GM12891 (cell line): ENCODE measurements at regions not wholly inside any gene's neighbourhood (a gene's known extent, or its start where the extent isn't known, plus 50 kb on each side); places are given as distances from the start of the nearest gene placed in this dataset.

Experiments used
- POLR2AphosphoS5 ChIP-seq: IDR thresholded peaks from 2 replicates; pipeline ENCODE4 v1.6.1; 2011; ENCODE audit warnings: low read depth, low read length, control low read depth
- POU2F2 ChIP-seq: IDR thresholded peaks from 2 replicates; pipeline ENCODE4 v1.6.1; 2011; ENCODE audit warnings: low read depth, mild to moderate bottlenecking, control low read depth, low read length, moderate library complexity
- TAF1 ChIP-seq: IDR thresholded peaks from 2 replicates; pipeline ENCODE4 v1.6.1; 2011; ENCODE audit warnings: low read depth, low read length, control low read depth

- TF ChIP-seq POLR2AphosphoS5 (no peak), POU2F2 (no peak), TAF1 (no peak)
These were observed 70.2 kb upstream of the LPCAT1 start for GRCh38 chr5:1593903-1594356.
